H1 (cell line): ENCODE measurements at regions not wholly inside any gene's neighbourhood (a gene's known extent, or its start where the extent isn't known, plus 50 kb on each side); places are given as distances from the start of the nearest gene placed in this dataset.
A peak's percentile ranks its signal among the peaks of the same experiment; 100 is the strongest.

ENCODE experiments used
- CTCF ChIA-PET: fragments of 300-600 bp; sonication (Branson Sonifier 250); formaldehyde crosslinking; loops from one replicate; lab custom pipeline; 2021; ENCODE audit not compliant: partially characterized antibody; lab: Charles Lee
- POLR2A ChIA-PET: fragments of 300-600 bp; sonication (Branson Sonifier 250); formaldehyde crosslinking; loops from one replicate; lab custom pipeline; 2021; ENCODE audit warnings: inconsistent platforms; ENCODE audit not compliant: partially characterized antibody; lab: Charles Lee
- DNase-seq, 2 experiments: peaks; one replicate each; pipeline versions ENCODE4 v3.0.0 to v3.0.0-alpha.2; 2010 to 2022; ENCODE audit warnings: low spot score in 2 of 2, low read depth in 1 of 2, mixed read lengths in 1 of 2
- FAIRE-seq: peaks from 2 replicates; lab custom pipeline; 2011; peaks lifted over from hg19 to GRCh38; lab: Jason Lieb, UNC
- H2AFZ ChIP-seq: 2 replicates; pipeline ENCODE4 v1.8.1; 2012; ENCODE audit warnings: low read length, inconsistent platforms
- H2AK5ac ChIP-seq: 2 replicates; pipeline ENCODE4 v1.6.1; 2013; ENCODE audit warnings: low read depth, low read length
- H2BK120ac ChIP-seq: replicated peaks from 2 replicates; pipeline ENCODE3; 2013; ENCODE audit warnings: low read depth, low read length, inconsistent platforms
- H2BK12ac ChIP-seq: 2 replicates; pipeline ENCODE4 v1.6.1; 2013; ENCODE audit warnings: low read depth, low read length
- H2BK15ac ChIP-seq: 2 replicates; pipeline ENCODE4 v1.6.1; 2013; ENCODE audit warnings: low read length
- H2BK20ac ChIP-seq: 2 replicates; pipeline ENCODE4 v1.6.1; 2013; ENCODE audit warnings: low read length
- H2BK5ac ChIP-seq: 2 replicates; pipeline ENCODE4 v1.6.1; 2013; ENCODE audit warnings: low read depth, low read length
- H3K14ac ChIP-seq: 2 replicates; pipeline ENCODE4 v1.6.1; 2013; ENCODE audit warnings: inconsistent platforms; ENCODE audit not compliant: insufficient read length
- H3K18ac ChIP-seq: 2 replicates; pipeline ENCODE4 v1.6.1; 2013; ENCODE audit warnings: low read length; ENCODE audit errors: extremely low read depth
- H3K23ac ChIP-seq: 2 replicates; pipeline ENCODE4 v1.6.1; 2013; ENCODE audit warnings: inconsistent platforms; ENCODE audit not compliant: insufficient read length
- H3K23me2 ChIP-seq: 2 replicates; pipeline ENCODE4 v1.6.1; 2013; ENCODE audit warnings: low read depth, low read length
- H3K27ac ChIP-seq: 2 replicates; pipeline ENCODE4 v1.6.1; 2011; ENCODE audit warnings: low read depth, low read length, inconsistent platforms
- H3K27me3 ChIP-seq, 4 experiments: replicated peaks in 1 of 4; 1 replicate in 1 of 4; 2 replicates in 3 of 4; pipeline versions ENCODE4 v1.6.1 to v1.8.1; 2011 to 2013; ENCODE audit warnings: low read length in 3 of 4, mild to moderate bottlenecking in 3 of 4, inconsistent platforms in 2 of 4, mixed read lengths in 2 of 4, moderate library complexity in 1 of 4; ENCODE audit not compliant: control insufficient read depth in 3 of 4, insufficient read depth in 3 of 4; ENCODE audit errors: extremely low read depth in 1 of 4
- H3K36me3 ChIP-seq, 4 experiments: 2 replicates each; pipeline versions ENCODE4 v1.6.1 to v1.8.1; 2011 to 2013; ENCODE audit warnings: mild to moderate bottlenecking in 4 of 4, low read length in 3 of 4, moderate library complexity in 2 of 4, control low read depth in 1 of 4, inconsistent platforms in 1 of 4; ENCODE audit not compliant: insufficient read depth in 4 of 4, control insufficient read depth in 2 of 4
- H3K4ac ChIP-seq: replicated peaks from 2 replicates; pipeline ENCODE3; 2013; ENCODE audit warnings: low read length, low read depth, mixed read lengths, inconsistent platforms; ENCODE audit not compliant: insufficient read length
- H3K4me1 ChIP-seq, 4 experiments: replicated peaks in 1 of 4; 1 replicate in 1 of 4; 2 replicates in 3 of 4; pipeline versions ENCODE4 v1.6.1 to v1.8.1; 2011 to 2013; ENCODE audit warnings: low read length in 3 of 4, inconsistent platforms in 2 of 4, mixed read lengths in 1 of 4; ENCODE audit not compliant: insufficient read depth in 4 of 4, control insufficient read depth in 3 of 4
- H3K4me2 ChIP-seq, 2 experiments: 2 replicates each; pipeline versions ENCODE4 v1.6.1 to v1.8.1; 2011 to 2013; ENCODE audit warnings: low read depth in 2 of 2, low read length in 2 of 2, control low read depth in 1 of 2, inconsistent platforms in 1 of 2, mild to moderate bottlenecking in 1 of 2; ENCODE audit not compliant: insufficient read depth in 1 of 2
- H3K4me3 ChIP-seq, 4 experiments: fragments of 200-600, 300-600 bp in 1 of 4; sonication (generic), shearing (Covaris generic), sonication (Bioruptor Twin) in 1 of 4; 2 replicates each; pipeline versions ENCODE4 v1.5.1 to v1.8.1; 2011 to 2016; ENCODE audit warnings: low read length in 4 of 4, low read depth in 3 of 4, control low read depth in 2 of 4, inconsistent platforms in 2 of 4, mild to moderate bottlenecking in 2 of 4, mixed read lengths in 1 of 4, moderate library complexity in 1 of 4; ENCODE audit not compliant: insufficient read depth in 2 of 4; ENCODE audit errors: extremely low read depth in 1 of 4
- H3K56ac ChIP-seq: replicated peaks from 2 replicates; pipeline ENCODE3; 2013; ENCODE audit warnings: low read depth, mild to moderate bottlenecking, mixed read lengths, low read length, inconsistent platforms; ENCODE audit not compliant: insufficient read length
- H3K79me1 ChIP-seq: 2 replicates; pipeline ENCODE4 v1.6.1; 2013; ENCODE audit warnings: low read depth, low read length, control low read depth
- H3K79me2 ChIP-seq, 2 experiments: 2 replicates each; pipeline versions ENCODE4 v1.6.1 to v1.8.1; 2012 to 2013; ENCODE audit warnings: low read length in 2 of 2, mild to moderate bottlenecking in 2 of 2, inconsistent platforms in 1 of 2; ENCODE audit not compliant: insufficient read depth in 2 of 2, control insufficient read depth in 1 of 2
- H3K9ac ChIP-seq, 4 experiments: replicated peaks in 1 of 4; 1 replicate in 1 of 4; 2 replicates in 3 of 4; pipeline versions ENCODE4 v1.6.1 to v1.8.1; 2011 to 2013; ENCODE audit warnings: low read depth in 3 of 4, low read length in 3 of 4, control low read depth in 2 of 4, mild to moderate bottlenecking in 2 of 4, moderate library complexity in 2 of 4, inconsistent platforms in 1 of 4; ENCODE audit errors: extremely low read depth in 1 of 4
- H3K9me3 ChIP-seq, 2 experiments: 2 replicates each; pipeline versions ENCODE4 v1.6.1 to v1.8.1; 2012 to 2013; ENCODE audit warnings: mild to moderate bottlenecking in 2 of 2, moderate library complexity in 2 of 2, control low read depth in 1 of 2, inconsistent platforms in 1 of 2, low read depth in 1 of 2, low read length in 1 of 2, mixed read lengths in 1 of 2; ENCODE audit not compliant: insufficient read depth in 2 of 2
- H4K20me1 ChIP-seq, 2 experiments: replicated peaks in 1 of 2; 2 replicates each; pipeline versions ENCODE3 to v1.8.1; 2011 to 2013; ENCODE audit warnings: inconsistent platforms in 2 of 2, low read length in 2 of 2, mild to moderate bottlenecking in 1 of 2; ENCODE audit not compliant: insufficient read depth in 2 of 2, control insufficient read depth in 1 of 2
- H4K5ac ChIP-seq: 2 replicates; pipeline ENCODE4 v1.6.1; 2013; ENCODE audit warnings: low read length, low read depth, mixed read lengths, inconsistent platforms; ENCODE audit not compliant: insufficient read length
- H4K8ac ChIP-seq: 2 replicates; pipeline ENCODE4 v1.8.0; 2013; ENCODE audit warnings: mild to moderate bottlenecking, moderate library complexity, low read length, inconsistent platforms; ENCODE audit not compliant: insufficient read depth; ENCODE audit errors: extremely low read depth
- H4K91ac ChIP-seq: replicated peaks from 2 replicates; pipeline ENCODE3; 2013; ENCODE audit warnings: low read length, mixed read lengths, inconsistent platforms; ENCODE audit not compliant: insufficient read length
- CTCF ChIP-seq, 3 experiments: IDR thresholded peaks; 1 replicate in 2 of 3; 2 replicates in 1 of 3; pipeline versions ENCODE4 v1.5.1 to v1.6.1; 2011; ENCODE audit warnings: low read length in 3 of 3, mild to moderate bottlenecking in 3 of 3, inconsistent platforms in 2 of 3, low read depth in 1 of 3, moderate library complexity in 1 of 3; ENCODE audit not compliant: insufficient read depth in 1 of 3; ENCODE audit errors: control extremely low read depth in 1 of 3
- E2F6 ChIP-seq: IDR thresholded peaks from 2 replicates; pipeline ENCODE4 v1.6.1; 2012; ENCODE audit warnings: inconsistent platforms
- HDAC6 ChIP-seq: IDR thresholded peaks from one replicate; pipeline ENCODE4 v1.7.1; 2012; ENCODE audit warnings: low read depth, mild to moderate bottlenecking, inconsistent platforms, low read length, moderate library complexity
- KDM5A ChIP-seq: fragments of 200-600 bp; IDR thresholded peaks from 2 replicates; pipeline ENCODE4 v1.7.1; 2012; ENCODE audit warnings: mild to moderate bottlenecking, low read length, inconsistent platforms, mixed read lengths
- RNF2 ChIP-seq: fragments of 200-900, 300-1000 bp; sonication (generic); IDR thresholded peaks from 2 replicates; pipeline ENCODE4 v1.7.1; 2016; ENCODE audit warnings: borderline replicate concordance, low read depth, mild to moderate bottlenecking, antibody characterized with exemption, low read length; ENCODE audit not compliant: poor library complexity, severe bottlenecking; ENCODE audit errors: missing control alignments
- SIX5 ChIP-seq: IDR thresholded peaks from 2 replicates; pipeline ENCODE4 v1.6.1; 2011; ENCODE audit warnings: mild to moderate bottlenecking, low read depth, low read length
- TAF1 ChIP-seq: IDR thresholded peaks from 2 replicates; pipeline ENCODE4 v1.6.1; 2011; ENCODE audit warnings: mild to moderate bottlenecking, low read depth, low read length
- TEAD4 ChIP-seq: IDR thresholded peaks from 2 replicates; pipeline ENCODE4 v1.6.1; 2012; ENCODE audit warnings: low read depth, low read length, inconsistent platforms, mixed read lengths
- YY1 ChIP-seq: IDR thresholded peaks from 2 replicates; pipeline ENCODE4 v1.6.1; 2011; ENCODE audit warnings: low read depth, mild to moderate bottlenecking, low read length
- WGBS, 2 experiments: shearing (Covaris generic) in 1 of 2; methylation state at CpG; one replicate each; pipeline versions ENCODE4 v1.1.6 to v1.1.7; 2013 to 2015; ENCODE audit warnings: low lambda C conversion rate in 2 of 2, mixed read lengths in 2 of 2, inconsistent platforms in 1 of 2, low coverage in 1 of 2, missing lambda C conversion rate in 1 of 2; ENCODE audit not compliant: insufficient replicate concordance in 2 of 2, insufficient coverage in 1 of 2, insufficient read length in 1 of 2; ENCODE audit errors: extremely low coverage in 1 of 2, missing lambda C conversion rate in 1 of 2; 5-methylcytosine and 5-hydroxymethylcytosine counted together

- ChIA-PET POLR2A (no interaction called here), CTCF (interaction anchor here (0.6 to 1.7 kb wide), 3 partner anchors 67 to 691 kb away, joined by 3 to 4 read pairs (median 3); no protein-coding TSS in a partner anchor)
- FAIRE-seq (no peak), DNase-seq (no peak)
- H3K4me3 ChIP-seq: no peak overlapping the region
- H3K23me2 ChIP-seq: peaks cover 16% of the 10 kb centered on the region; the same call in 1 of the 2 replicates
- peak overlapping the region; percentile 97 for H2BK20ac ChIP-seq
- H3K56ac ChIP-seq: no peak overlapping the region
- H4K91ac ChIP-seq: no peak overlapping the region
- no peak overlapping the region for H2AK5ac ChIP-seq
- no peak overlapping the region for H2BK120ac ChIP-seq
- H3K4ac ChIP-seq: no peak overlapping the region
- H4K20me1 ChIP-seq: peaks cover 0 to 4% of the 10 kb centered on the region in 2 experiments
- H2BK15ac ChIP-seq: 0 out of 2 replicates have a peak overlapping the region, but pooled peaks have one; percentile 72
- no peak overlapping the region for H3K14ac ChIP-seq
- H3K79me1 ChIP-seq: no peaks in the 10 kb centered on the region
- no peaks in the 10 kb centered on the region for H3K27me3 ChIP-seq
- H3K23ac ChIP-seq: no peak overlapping the region
- no peaks in the 10 kb centered on the region for H3K79me2 ChIP-seq
- no peak overlapping the region for H3K9ac ChIP-seq
- no peak overlapping the region for H4K8ac ChIP-seq
- peak overlapping the region; percentile 98 for H2BK12ac ChIP-seq
- 0 out of 2 replicates have a peak overlapping the region, but pooled peaks have one; percentile 54 for H2AFZ ChIP-seq
- H3K36me3 ChIP-seq: no peaks in the 10 kb centered on the region
- peak overlapping the region in 1 of 2 experiments; percentile 10; a peak in 1 of 4 replicates for H3K4me2 ChIP-seq
- 92% methylated on average over 22 of the region's 23 CpGs; no CpG with 5 or more reads in 1 of the 2 experiments for WGBS, 2 experiments
- no peaks in the 10 kb centered on the region for H3K9me3 ChIP-seq
- H4K5ac ChIP-seq: no peak overlapping the region
- no peak overlapping the region for H3K27ac ChIP-seq
- H3K4me1 ChIP-seq: peaks cover 0 to 21% (median 9%) of the 10 kb centered on the region in 4 experiments; a peak in 4 of 7 replicates
- H2BK5ac ChIP-seq: peak overlapping the region; percentile 88; the same call in 1 of the 2 replicates
- peak overlapping the region; percentile 93; the same call in 1 of the 2 replicates for H3K18ac ChIP-seq
- TF ChIP-seq TAF1: no peak
- no peak for TF ChIP-seq SIX5
- no peak for TF ChIP-seq CTCF (IDR thresholded peaks at IDR 0.05; ENCODE audit: control extremely low read depth in 1 of 3, insufficient read depth in 1 of 3, low read depth in 1 of 3, low read length in 3 of 3)
- TF ChIP-seq YY1: no peak
- TF ChIP-seq KDM5A: no peak
- TF ChIP-seq E2F6: no peak
- no peak for TF ChIP-seq RNF2
- TF ChIP-seq TEAD4: no peak
- no peak for TF ChIP-seq HDAC6
These were observed 346.6 kb downstream of the BRD1 start for GRCh38 chr22:49480896-49481658.
